GM18861 (cell line): ENCODE measurements at regions not wholly inside any gene's neighbourhood (a gene's known extent, or its start where the extent isn't known, plus 50 kb on each side); places are given as distances from the start of the nearest gene placed in this dataset.
"Not testable (repeated sequence)": the region's sequence is repeated elsewhere in the genome, so short reads cannot be mapped to it uniquely, and the experiment has no call there.

ENCODE experiments used
- ATAC-seq: cut with Tn5 transposase; IDR thresholded peaks from one replicate; pipeline ENCODE4 v1.9.1; 2021; ENCODE audit not compliant: unreplicated experiment

GRCh38 chr2:105504459-105504858 is 105.6 kb upstream of the FHL2 start:
- no peak for ATAC-seq

GRCh38 chr2:105502625-105503334 is 103.9 kb upstream of the FHL2 start:
- no peak for ATAC-seq

GRCh38 chr2:105498281-105498846 is 99.5 kb upstream of the FHL2 start:
- no peak for ATAC-seq

DNA sequence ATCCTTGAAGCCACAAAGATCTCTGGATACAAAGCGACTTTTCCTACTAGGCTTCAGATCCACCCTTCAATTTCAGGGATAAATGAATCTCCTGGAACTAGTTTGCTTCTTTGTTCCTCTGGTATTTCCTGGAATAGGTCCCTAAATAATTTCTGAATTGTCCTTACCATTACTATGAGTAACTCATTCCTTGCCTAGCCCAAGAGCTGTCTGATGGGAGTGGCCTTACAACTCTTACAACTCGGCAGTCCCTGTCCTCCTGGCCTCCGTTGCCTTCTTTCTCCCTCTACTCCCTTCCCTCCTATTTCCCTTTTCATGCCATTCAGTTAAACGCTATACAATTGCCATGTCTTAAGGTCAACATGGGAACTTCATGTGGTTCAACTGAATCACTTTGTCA is 98.2 kb upstream of the FHL2 start:
- no peak for ATAC-seq

GRCh38 chr2:105496271-105496670 is 97.4 kb upstream of the FHL2 start:
- no peak for ATAC-seq

GRCh38 chr2:105494683-105495425 is 96.0 kb upstream of the FHL2 start:
- ATAC-seq: no peak

DNA sequence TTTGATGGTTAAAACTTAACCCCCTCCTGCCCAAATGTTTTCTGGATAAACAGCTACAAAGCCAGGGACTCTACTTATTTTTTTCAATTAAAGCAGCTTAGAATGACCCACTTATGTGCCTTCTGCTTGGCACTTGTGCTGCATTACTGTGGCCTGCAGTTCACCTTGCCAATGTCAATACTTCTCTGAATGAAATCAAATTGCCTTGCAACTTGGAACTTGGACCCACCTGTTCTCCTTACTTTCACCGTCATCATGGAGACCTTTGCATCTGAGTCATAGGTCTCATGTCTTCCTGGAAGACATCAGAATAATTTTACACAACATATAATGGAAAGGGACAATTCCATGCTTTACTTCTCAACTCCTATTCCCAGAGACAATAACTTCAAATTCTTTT is 92.1 kb upstream of the FHL2 start:
- ATAC-seq: no peak

DNA sequence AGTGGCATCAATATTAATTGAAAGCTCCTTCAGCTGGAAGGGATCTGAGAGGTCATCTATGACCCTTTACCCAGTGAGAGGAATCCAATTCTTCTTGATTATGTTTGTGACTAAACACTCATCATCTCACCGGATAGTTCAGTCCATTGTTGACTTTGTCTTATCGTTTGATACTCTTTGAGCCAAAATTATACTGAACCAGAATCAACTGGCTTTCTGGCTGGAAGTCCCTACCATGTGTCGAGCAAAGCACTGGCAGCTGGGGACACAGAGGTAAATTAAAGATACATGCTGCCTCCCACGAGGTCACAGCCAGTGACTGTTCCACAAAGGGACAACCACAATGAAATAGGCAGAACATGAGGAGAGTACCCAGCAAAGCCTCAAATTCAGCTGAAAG is 91.4 kb upstream of the FHL2 start:
- no peak for ATAC-seq

DNA sequence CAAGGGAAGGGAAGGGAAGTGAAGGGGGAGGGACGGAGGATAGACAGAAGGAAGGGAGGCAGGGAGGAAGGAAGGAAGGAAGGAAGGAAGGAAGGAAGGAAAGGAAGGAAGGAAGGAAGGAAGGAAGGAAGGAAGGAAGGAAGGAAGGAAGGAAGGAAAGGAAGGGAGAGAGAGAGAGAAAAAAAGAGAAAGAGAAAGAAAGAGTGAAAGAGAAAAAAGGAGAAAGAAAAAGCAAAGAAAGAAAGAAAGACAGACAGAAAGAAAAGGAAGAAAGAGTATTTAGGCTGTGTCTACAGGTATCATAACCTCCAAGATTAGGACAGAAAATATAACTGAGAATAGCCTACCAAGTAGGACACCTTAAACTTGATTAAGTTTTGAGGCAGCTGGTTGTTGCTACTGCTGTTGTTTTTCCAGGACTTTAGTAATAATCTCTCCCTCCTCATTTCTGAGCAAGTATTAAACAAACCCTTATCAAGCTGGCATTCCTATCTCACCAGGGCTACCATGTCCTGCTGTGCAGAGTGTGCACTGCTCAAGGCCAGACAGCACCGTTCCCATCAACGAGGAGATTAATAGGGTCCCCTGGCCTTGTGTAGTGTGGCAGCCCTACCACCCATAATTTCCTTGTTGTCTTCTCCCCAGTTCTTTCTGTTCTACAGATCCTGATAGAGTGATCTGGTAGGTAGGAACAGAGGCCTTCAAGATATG is 90.5 kb upstream of the FHL2 start:
- no peak for ATAC-seq

GRCh38 chr2:105488285-105488684 is 89.4 kb upstream of the FHL2 start:
- no peak for ATAC-seq

- ATAC-seq: no peak
Measured at GRCh38 chr2:105487142-105488069, 88.6 kb upstream of the FHL2 start.

- no peak for ATAC-seq
Measured at GRCh38 chr2:105486762-105487141, 87.9 kb upstream of the FHL2 start.

- no peak for ATAC-seq
Measured at GRCh38 chr2:105478670-105479069, 79.8 kb upstream of the FHL2 start.

DNA sequence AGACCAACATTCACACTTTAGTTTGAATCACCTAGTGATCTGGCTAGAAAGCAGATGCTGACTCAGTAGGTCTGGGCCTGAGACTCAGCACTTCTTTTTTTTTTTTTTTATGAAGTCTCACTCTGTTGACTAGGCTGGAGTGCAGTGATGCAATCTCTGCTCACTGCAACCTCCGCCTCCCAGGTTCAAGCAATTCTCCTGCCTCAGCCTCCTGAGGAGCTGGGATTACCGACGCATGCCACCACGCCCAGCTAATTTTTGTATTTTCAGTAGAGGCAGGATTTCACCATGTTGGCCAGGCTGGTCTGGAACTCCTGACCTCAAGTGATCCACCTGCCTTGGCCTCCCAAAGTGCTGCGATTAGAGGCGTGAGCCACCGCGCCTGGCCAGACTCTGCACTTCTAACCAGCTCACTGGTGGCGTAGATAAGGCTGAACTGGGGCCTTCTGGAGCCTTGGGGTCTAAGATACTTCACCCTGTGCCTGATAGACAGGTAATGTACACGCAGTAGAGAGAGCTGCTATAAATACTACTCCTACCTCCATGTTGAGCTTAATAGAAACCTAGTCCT is 78.3 kb upstream of the FHL2 start:
- ATAC-seq: not testable (repeated sequence)

GRCh38 chr2:105473011-105473410 is 74.2 kb upstream of the FHL2 start:
- ATAC-seq: no peak

- ATAC-seq: no peak
Measured at GRCh38 chr2:105470979-105471378, 72.1 kb upstream of the FHL2 start.

DNA sequence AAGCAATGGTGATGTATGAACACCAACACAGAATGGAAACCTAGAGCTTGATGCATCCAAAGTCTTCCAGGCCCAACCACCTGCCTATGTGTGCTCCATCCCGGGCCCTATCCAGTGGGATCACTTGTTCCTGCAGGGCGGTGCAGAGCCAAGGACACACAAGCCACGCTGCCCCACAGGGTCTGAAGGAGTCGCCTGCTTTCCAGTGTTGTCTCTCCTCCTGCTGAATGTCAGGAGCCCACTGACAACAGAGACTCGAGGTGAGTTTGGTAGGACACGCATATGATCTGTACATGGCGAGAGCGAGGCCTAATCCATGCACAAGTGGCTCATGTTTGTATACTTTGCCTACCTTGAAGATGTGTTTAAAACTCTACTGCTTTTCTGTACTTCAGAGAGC is 70.9 kb upstream of the FHL2 start:
- ATAC-seq: no peak

GRCh38 chr2:105468582-105469042 is 69.8 kb upstream of the FHL2 start:
- ATAC-seq: no peak

DNA sequence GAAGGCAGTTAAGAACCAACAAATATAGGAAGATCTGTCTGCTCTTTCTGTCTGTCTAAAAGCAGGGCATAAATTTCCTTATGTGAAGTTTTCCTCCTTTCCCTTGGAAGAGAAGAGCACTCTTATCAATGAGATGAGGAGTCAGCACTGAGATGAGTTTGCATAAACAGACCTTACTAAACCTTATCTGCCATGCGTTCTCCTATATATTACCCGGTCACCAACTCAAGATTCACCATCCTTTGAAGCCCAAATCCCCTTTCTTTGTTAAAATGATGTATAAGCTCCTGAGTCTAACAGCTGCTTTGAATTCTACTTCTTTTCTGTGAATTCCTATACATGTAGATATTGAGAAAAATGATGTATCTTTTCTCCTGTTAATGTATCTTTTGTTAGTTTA is 65.5 kb upstream of the FHL2 start:
- ATAC-seq: no peak

- ATAC-seq: no peak
Measured at GRCh38 chr2:105460048-105460732, 61.3 kb upstream of the FHL2 start.
